ENCODE measurements at regions not wholly inside any gene's neighbourhood (a gene's known extent, or its start where the extent isn't known, plus 50 kb on each side); places are given as distances from the start of the nearest gene placed in this dataset.

DNA sequence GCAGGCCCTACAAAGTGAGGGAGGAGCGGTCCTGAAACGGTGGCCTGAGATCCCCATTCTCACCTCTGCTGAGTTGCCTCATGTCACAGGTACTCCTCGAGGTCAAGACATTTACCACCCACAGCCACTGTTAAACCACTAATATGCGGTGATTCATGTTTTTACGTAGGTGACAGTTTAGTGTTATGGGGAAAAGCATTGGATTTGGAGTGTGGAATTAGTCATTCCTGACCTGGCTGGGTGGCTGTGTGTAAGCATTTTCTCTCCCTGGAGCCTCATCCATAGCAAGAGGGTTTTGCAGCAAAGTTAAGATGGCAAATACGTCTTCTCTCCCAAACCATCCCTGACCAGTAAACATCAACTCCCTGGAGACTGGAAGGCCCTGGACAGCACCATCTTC is 57.8 kb upstream of the KCNJ6 start:
- H3K27me3 Mint-ChIP-seq (ENCODE audit: insufficient read depth, unreplicated experiment), result no peaks in the 10 kb centered on the region
- no peak overlapping the region for H3K4me3 Mint-ChIP-seq (ENCODE audit: unreplicated experiment)
- CTCF ChIA-PET, result no interaction called here
- intact Hi-C loops (cut with micrococcal nuclease), result no loop called here
- H3K36me3 Mint-ChIP-seq (ENCODE audit: insufficient read depth, unreplicated experiment), result no peaks in the 10 kb centered on the region
- POLR2A ChIA-PET, result no interaction called here
- no peak overlapping the region for H3K27ac Mint-ChIP-seq (ENCODE audit: low read depth, unreplicated experiment)
- DNase-seq (ENCODE audit: unreplicated experiment), result peak; percentile 70
- H3K4me1 Mint-ChIP-seq (ENCODE audit: insufficient read depth, unreplicated experiment), result no peaks in the 10 kb centered on the region
- BruUV-seq (replicated peaks), result no TSS peak
- TF ChIP-seq, protein P1, sequence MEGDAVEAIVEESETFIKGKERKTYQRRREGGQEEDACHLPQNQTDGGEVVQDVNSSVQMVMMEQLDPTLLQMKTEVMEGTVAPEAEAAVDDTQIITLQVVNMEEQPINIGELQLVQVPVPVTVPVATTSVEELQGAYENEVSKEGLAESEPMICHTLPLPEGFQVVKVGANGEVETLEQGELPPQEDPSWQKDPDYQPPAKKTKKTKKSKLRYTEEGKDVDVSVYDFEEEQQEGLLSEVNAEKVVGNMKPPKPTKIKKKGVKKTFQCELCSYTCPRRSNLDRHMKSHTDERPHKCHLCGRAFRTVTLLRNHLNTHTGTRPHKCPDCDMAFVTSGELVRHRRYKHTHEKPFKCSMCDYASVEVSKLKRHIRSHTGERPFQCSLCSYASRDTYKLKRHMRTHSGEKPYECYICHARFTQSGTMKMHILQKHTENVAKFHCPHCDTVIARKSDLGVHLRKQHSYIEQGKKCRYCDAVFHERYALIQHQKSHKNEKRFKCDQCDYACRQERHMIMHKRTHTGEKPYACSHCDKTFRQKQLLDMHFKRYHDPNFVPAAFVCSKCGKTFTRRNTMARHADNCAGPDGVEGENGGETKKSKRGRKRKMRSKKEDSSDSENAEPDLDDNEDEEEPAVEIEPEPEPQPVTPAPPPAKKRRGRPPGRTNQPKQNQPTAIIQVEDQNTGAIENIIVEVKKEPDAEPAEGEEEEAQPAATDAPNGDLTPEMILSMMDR (IDR thresholded peaks at IDR 0.05; ENCODE audit: unreplicated experiment), result no peak
- no peaks in the 10 kb centered on the region for H3K9me3 Mint-ChIP-seq (ENCODE audit: unreplicated experiment)

GRCh38 chr21:37982496-37983318 is 66.5 kb upstream of the KCNJ6 start:
- TF ChIP-seq, protein P1 (IDR thresholded peaks at IDR 0.05; ENCODE audit: unreplicated experiment), result no peak
- no peaks in the 10 kb centered on the region for H3K27me3 Mint-ChIP-seq (ENCODE audit: insufficient read depth, unreplicated experiment)
- intact Hi-C loops (cut with micrococcal nuclease), result no loop called here
- peak; percentile 4 for DNase-seq (ENCODE audit: unreplicated experiment)
- H3K27ac Mint-ChIP-seq (ENCODE audit: low read depth, unreplicated experiment), result no peak overlapping the region
- H3K4me1 Mint-ChIP-seq (ENCODE audit: insufficient read depth, unreplicated experiment), result peaks cover 11% of the 10 kb centered on the region
- ChIA-PET POLR2A (no interaction called here), CTCF (no interaction called here)
- H3K36me3 Mint-ChIP-seq (ENCODE audit: insufficient read depth, unreplicated experiment), result no peaks in the 10 kb centered on the region
- no TSS peak for BruUV-seq (replicated peaks)
- no peak overlapping the region for H3K4me3 Mint-ChIP-seq (ENCODE audit: unreplicated experiment)
- no peaks in the 10 kb centered on the region for H3K9me3 Mint-ChIP-seq (ENCODE audit: unreplicated experiment)

DNA sequence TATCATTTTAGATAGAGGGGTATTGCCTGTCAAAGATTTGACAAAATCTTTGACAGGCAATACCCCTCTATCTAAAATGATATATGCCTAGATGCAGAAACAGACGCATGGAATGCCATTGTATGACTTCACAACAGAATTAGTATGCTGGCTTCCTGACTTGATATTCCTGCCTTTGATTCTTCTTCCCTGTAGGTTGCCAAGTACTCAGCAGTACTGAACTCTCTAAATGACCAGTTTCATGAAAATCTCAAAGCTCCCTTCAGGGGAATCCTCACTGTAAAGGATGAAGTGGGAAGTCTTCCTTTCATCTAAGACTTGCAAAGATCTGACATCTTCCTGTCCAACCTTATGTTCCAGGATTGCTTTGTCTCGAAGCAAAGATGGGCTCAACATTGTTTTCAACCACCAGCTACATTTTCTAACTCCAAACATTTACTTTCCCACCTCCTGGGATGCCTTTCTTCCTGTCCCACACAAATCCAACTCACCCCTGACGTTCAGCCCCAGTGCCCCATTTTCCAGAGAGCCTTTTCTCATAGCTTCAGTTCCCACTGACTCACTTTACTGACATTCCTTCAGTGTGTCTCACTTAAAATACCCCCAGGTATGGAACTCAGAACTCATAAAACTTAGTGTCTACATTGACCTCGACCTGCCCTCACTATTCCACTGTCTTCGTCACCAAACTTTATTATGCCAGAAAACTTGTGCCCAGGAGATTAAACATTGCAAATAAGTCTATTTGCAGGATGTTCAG is 67.3 kb upstream of the KCNJ6 start:
- H3K4me1 Mint-ChIP-seq (ENCODE audit: insufficient read depth, unreplicated experiment), result peaks cover 11% of the 10 kb centered on the region
- H3K27me3 Mint-ChIP-seq (ENCODE audit: insufficient read depth, unreplicated experiment), result no peaks in the 10 kb centered on the region
- H3K4me3 Mint-ChIP-seq (ENCODE audit: unreplicated experiment), result no peak overlapping the region
- H3K36me3 Mint-ChIP-seq (ENCODE audit: insufficient read depth, unreplicated experiment), result no peaks in the 10 kb centered on the region
- TF ChIP-seq, protein P1 (IDR thresholded peaks at IDR 0.05; ENCODE audit: unreplicated experiment), result no peak
- no peak overlapping the region for H3K27ac Mint-ChIP-seq (ENCODE audit: low read depth, unreplicated experiment)
- POLR2A ChIA-PET, result interaction anchor here (1.0 kb wide), 1 partner anchor 10 kb away, joined by 3 read pairs; no protein-coding TSS in a partner anchor
- no peaks in the 10 kb centered on the region for H3K9me3 Mint-ChIP-seq (ENCODE audit: unreplicated experiment)
- no TSS peak for BruUV-seq (replicated peaks)
- peak; percentile 63 for DNase-seq (ENCODE audit: unreplicated experiment)
- CTCF ChIA-PET, result no interaction called here
- intact Hi-C loops (cut with micrococcal nuclease), result no loop called here

- peaks cover 11% of the 10 kb centered on the region for H3K4me1 Mint-ChIP-seq (ENCODE audit: insufficient read depth, unreplicated experiment)
- DNase-seq (ENCODE audit: unreplicated experiment), result peak; percentile 13
- no peaks in the 10 kb centered on the region for H3K36me3 Mint-ChIP-seq (ENCODE audit: insufficient read depth, unreplicated experiment)
- intact Hi-C loops (cut with micrococcal nuclease), result no loop called here
- H3K27me3 Mint-ChIP-seq (ENCODE audit: insufficient read depth, unreplicated experiment), result no peaks in the 10 kb centered on the region
- TF ChIP-seq, protein P1 (IDR thresholded peaks at IDR 0.05; ENCODE audit: unreplicated experiment), result no peak
- H3K27ac Mint-ChIP-seq (ENCODE audit: low read depth, unreplicated experiment), result no peak overlapping the region
- H3K4me3 Mint-ChIP-seq (ENCODE audit: unreplicated experiment), result no peak overlapping the region
- no peaks in the 10 kb centered on the region for H3K9me3 Mint-ChIP-seq (ENCODE audit: unreplicated experiment)
- POLR2A ChIA-PET, result no interaction called here
- BruUV-seq (replicated peaks), result no TSS peak
- CTCF ChIA-PET, result no interaction called here
Observed at GRCh38 chr21:37984416-37984815, 68.2 kb upstream of the KCNJ6 start.
